Naive thymus-derived CD4-positive, alpha-beta T cell (primary cell): ENCODE measurements at regions not wholly inside any gene's neighbourhood (a gene's known extent, or its start where the extent isn't known, plus 50 kb on each side); places are given as distances from the start of the nearest gene placed in this dataset.

Experiments used
- ATAC-seq: fragments of 150-1000 bp; cut with Tn5 transposase; 2 replicates; pipeline ENCODE4 v1.10.0; 2021; ENCODE audit warnings: mild to moderate bottlenecking, moderate library complexity
- CTCF ChIA-PET: fragments of 350-600 bp; sonication (Branson Sonifier 250); formaldehyde crosslinking; loops from one replicate; lab custom pipeline; 2021; ENCODE audit warnings: antibody characterized with exemption; lab: Charles Lee
- POLR2A ChIA-PET: fragments of 350-600 bp; sonication (Branson Sonifier 250); formaldehyde crosslinking; loops from one replicate; lab custom pipeline; 2021; ENCODE audit warnings: antibody characterized with exemption, inconsistent platforms; lab: Charles Lee
- DNase-seq, 9 donors: peaks; one replicate each; pipeline versions ENCODE4 v3.0.0 to v3.0.0-alpha.2; 2020 to 2022; ENCODE audit warnings: mixed read lengths in 1 of 9
- H3K27ac ChIP-seq: one replicate; pipeline ENCODE4 v1.7.0; 2013; ENCODE audit warnings: mild to moderate bottlenecking, low read depth, low read length, moderate library complexity
- H3K27me3 ChIP-seq, 2 donors: one replicate each; pipeline ENCODE4 v1.7.0; 2013; ENCODE audit warnings: low read length in 2 of 2, mild to moderate bottlenecking in 2 of 2, moderate library complexity in 2 of 2; ENCODE audit not compliant: control insufficient read depth in 2 of 2, insufficient read depth in 2 of 2
- H3K36me3 ChIP-seq, 3 experiments: 1 replicate in 2 of 3; 2 replicates in 1 of 3; pipeline ENCODE4 v1.7.0; 2013; ENCODE audit warnings: low read length in 3 of 3, mild to moderate bottlenecking in 3 of 3, moderate library complexity in 1 of 3; ENCODE audit not compliant: insufficient read depth in 3 of 3, control insufficient read depth in 2 of 3
- H3K4me1 ChIP-seq, 2 donors: one replicate each; pipeline ENCODE4 v1.7.0; 2013; ENCODE audit warnings: low read length in 2 of 2, mild to moderate bottlenecking in 2 of 2, moderate library complexity in 1 of 2; ENCODE audit not compliant: control insufficient read depth in 2 of 2, insufficient read depth in 2 of 2
- H3K4me3 ChIP-seq: 2 replicates; pipeline ENCODE4 v1.7.0; 2013; ENCODE audit warnings: mild to moderate bottlenecking, low read length
- H3K9me3 ChIP-seq, 3 experiments: 1 replicate in 2 of 3; 2 replicates in 1 of 3; pipeline ENCODE4 v1.7.0; 2013; ENCODE audit warnings: low read length in 3 of 3; ENCODE audit not compliant: control insufficient read depth in 2 of 3
- H3K27ac Mint-ChIP-seq, 9 donors: one replicate each; pipeline ENCODE4 v1.8.0; 2020 to 2022; ENCODE audit warnings: mixed read lengths in 9 of 9, mild to moderate bottlenecking in 8 of 9, moderate library complexity in 5 of 9, inconsistent platforms in 2 of 9
- H3K27me3 Mint-ChIP-seq, 5 donors: one replicate each; pipeline ENCODE4 v1.8.0; 2021 to 2022; ENCODE audit warnings: mixed read lengths in 5 of 5, mild to moderate bottlenecking in 1 of 5
- H3K36me3 Mint-ChIP-seq, 5 donors: one replicate each; pipeline ENCODE4 v1.8.0; 2020 to 2022; ENCODE audit warnings: mixed read lengths in 5 of 5, mild to moderate bottlenecking in 3 of 5, inconsistent platforms in 1 of 5
- H3K4me1 Mint-ChIP-seq, 7 donors: one replicate each; pipeline ENCODE4 v1.8.0; 2020 to 2022; ENCODE audit warnings: mixed read lengths in 7 of 7, mild to moderate bottlenecking in 3 of 7, inconsistent platforms in 1 of 7
- H3K4me3 Mint-ChIP-seq, 10 donors: one replicate each; pipeline ENCODE4 v1.8.0; 2020 to 2022; ENCODE audit warnings: mild to moderate bottlenecking in 10 of 10, mixed read lengths in 10 of 10, moderate library complexity in 6 of 10, inconsistent platforms in 2 of 10
- H3K9me3 Mint-ChIP-seq, 11 donors: one replicate each; pipeline ENCODE4 v1.8.0; 2020 to 2022; ENCODE audit warnings: mixed read lengths in 11 of 11, mild to moderate bottlenecking in 4 of 11, inconsistent platforms in 1 of 11, moderate library complexity in 1 of 11
- intact Hi-C, 2 donors: fragments of 100-400 bp; cut with micrococcal nuclease; formaldehyde crosslinking; loops; one replicate each; pipeline ENCODE4 v1.15.1; 2023

- Mint-ChIP-seq H3K4me1 (no peaks in the 10 kb centered on the region), H3K27ac (no peak overlapping the region), H3K9me3 (peaks cover 0 to 5% (median 0%) of the 10 kb centered on the region in 11 donors), H3K27me3 (peaks cover 0 to 21% (median 12%) of the 10 kb centered on the region in 5 donors), H3K4me3 (no peak overlapping the region), H3K36me3 (peaks cover 0 to 2% (median 0%) of the 10 kb centered on the region in 5 donors)
- DNase-seq: no peak
- no peaks in the 10 kb centered on the region for H3K27me3 ChIP-seq
- CTCF ChIA-PET: no interaction called here
- no peaks in the 10 kb centered on the region for H3K9me3 ChIP-seq
- H3K4me3 ChIP-seq: no peak overlapping the region
- H3K36me3 ChIP-seq: no peaks in the 10 kb centered on the region
- no peaks in the 10 kb centered on the region for H3K4me1 ChIP-seq
- intact Hi-C loops: loop anchor here in 1 of 2 donors (10.0 kb wide), 1 partner anchor 834 kb away; no protein-coding TSS in a partner anchor
- H3K27ac ChIP-seq: no peak overlapping the region
- no peak for ATAC-seq
- POLR2A ChIA-PET: no interaction called here
Observed at GRCh38 chr6:122330315-122330714, 69.1 kb upstream of the HSF2 start.

- H3K36me3 Mint-ChIP-seq: no peaks in the 10 kb centered on the region
Observed at GRCh38 chr6:122337645-122338044, 61.8 kb upstream of the HSF2 start.

GRCh38 chr6:122339661-122340060, 59.8 kb upstream of the HSF2 start:
- Mint-ChIP-seq H3K36me3 (no peaks in the 10 kb centered on the region), H3K4me3 (no peak overlapping the region), H3K4me1 (no peaks in the 10 kb centered on the region), H3K9me3 (no peaks in the 10 kb centered on the region), H3K27ac (no peak overlapping the region), H3K27me3 (peaks cover 2 to 27% (median 23%) of the 10 kb centered on the region in 5 donors)
- intact Hi-C loops: loop anchor here in 1 of 2 donors (10.0 kb wide), 1 partner anchor 825 kb away; no protein-coding TSS in a partner anchor
- DNase-seq (no peak), ATAC-seq (no peak)
- no peaks in the 10 kb centered on the region for H3K36me3 ChIP-seq
- H3K9me3 ChIP-seq: no peaks in the 10 kb centered on the region
- no peak overlapping the region for H3K4me3 ChIP-seq
- POLR2A ChIA-PET: no interaction called here
- no peak overlapping the region for H3K27ac ChIP-seq
- CTCF ChIA-PET: interaction anchor here (1.4 kb wide), 1 partner anchor 190 kb away, joined by 4 read pairs; no protein-coding TSS in a partner anchor
- H3K27me3 ChIP-seq: no peaks in the 10 kb centered on the region
- H3K4me1 ChIP-seq: no peaks in the 10 kb centered on the region

More at GRCh38 chr6:122337645-122338044, 61.8 kb upstream of the HSF2 start:
- intact Hi-C loops: loop anchor here in 1 of 2 donors (10.0 kb wide), 1 partner anchor 827 kb away; no protein-coding TSS in a partner anchor
- H3K36me3 ChIP-seq: no peaks in the 10 kb centered on the region
- H3K27ac ChIP-seq: no peak overlapping the region
- H3K4me1 Mint-ChIP-seq: no peaks in the 10 kb centered on the region
- CTCF ChIA-PET: interaction anchor here (0.7 kb wide), 1 partner anchor 100 kb away, joined by 3 read pairs; no protein-coding TSS in a partner anchor
- no peaks in the 10 kb centered on the region for H3K4me1 ChIP-seq
- H3K27me3 ChIP-seq: no peaks in the 10 kb centered on the region
- POLR2A ChIA-PET: no interaction called here
- no peak overlapping the region for H3K4me3 Mint-ChIP-seq
- H3K9me3 Mint-ChIP-seq: no peaks in the 10 kb centered on the region
- no peaks in the 10 kb centered on the region for H3K9me3 ChIP-seq
- peaks cover 0 to 28% (median 17%) of the 10 kb centered on the region in 5 donors for H3K27me3 Mint-ChIP-seq
- DNase-seq (no peak), ATAC-seq (no peak)
- H3K27ac Mint-ChIP-seq: no peak overlapping the region
- H3K4me3 ChIP-seq: no peak overlapping the region

- Histone ChIP-seq H3K9me3 (no peaks in the 10 kb centered on the region), H3K4me3 (no peak overlapping the region), H3K27ac (no peak overlapping the region), H3K4me1 (no peaks in the 10 kb centered on the region), H3K36me3 (no peaks in the 10 kb centered on the region), H3K27me3 (no peaks in the 10 kb centered on the region)
- ChIA-PET POLR2A (no interaction called here), CTCF (no interaction called here)
- Mint-ChIP-seq H3K36me3 (no peaks in the 10 kb centered on the region), H3K9me3 (peaks cover 0 to 2% (median 0%) of the 10 kb centered on the region in 11 donors), H3K27ac (no peak overlapping the region), H3K4me1 (no peaks in the 10 kb centered on the region), H3K27me3 (peaks cover 12 to 28% (median 14%) of the 10 kb centered on the region in 5 donors), H3K4me3 (no peak overlapping the region)
- DNase-seq: no peak
- no peak for ATAC-seq
- intact Hi-C loops: no loop called here
Observed at GRCh38 chr6:122347280-122347679, 52.2 kb upstream of the HSF2 start.

- ChIA-PET POLR2A (no interaction called here), CTCF (no interaction called here)
- no peaks in the 10 kb centered on the region for H3K36me3 ChIP-seq
- H3K27ac ChIP-seq: no peak overlapping the region
- H3K4me3 Mint-ChIP-seq: no peak overlapping the region
- DNase-seq: no peak
- no peak for ATAC-seq
- no peaks in the 10 kb centered on the region for H3K9me3 ChIP-seq
- H3K36me3 Mint-ChIP-seq: no peaks in the 10 kb centered on the region
- H3K4me3 ChIP-seq: no peak overlapping the region
- H3K4me1 Mint-ChIP-seq: no peaks in the 10 kb centered on the region
- H3K27ac Mint-ChIP-seq: no peak overlapping the region
- peaks cover 0 to 2% (median 0%) of the 10 kb centered on the region in 11 donors for H3K9me3 Mint-ChIP-seq
- H3K27me3 Mint-ChIP-seq: peaks cover 11 to 28% (median 14%) of the 10 kb centered on the region in 5 donors
- intact Hi-C loops: no loop called here
- H3K4me1 ChIP-seq: no peaks in the 10 kb centered on the region
- H3K27me3 ChIP-seq: no peaks in the 10 kb centered on the region
Observed at GRCh38 chr6:122347751-122348150, 51.7 kb upstream of the HSF2 start.
